Heart left ventricle (tissue), 16 donors: ENCODE measurements at regions not wholly inside any gene's neighbourhood (a gene's known extent, or its start where the extent isn't known, plus 50 kb on each side); places are given as distances from the start of the nearest gene placed in this dataset.

Experiments used
- ATAC-seq, 4 donors: fragments of 200-7000 bp; cut with Tn5 transposase; one replicate each; pipeline ENCODE4 v1.9.1; 2020 to 2022; ENCODE audit warnings: moderate library complexity in 4 of 4, mild to moderate bottlenecking in 3 of 4, moderate number of reproducible peaks in 1 of 4
- DNase-seq, 5 donors: peaks; one replicate each; pipeline ENCODE4 v3.0.0-alpha.2; 2020
- H3K27ac ChIP-seq, 12 donors: fragments of 200-600 bp; sonication (generic) in 4 of 12; one replicate each; pipeline versions ENCODE4 v1.5.0 to v1.8.0; 2016 to 2022; ENCODE audit warnings: mild to moderate bottlenecking in 2 of 12
- H3K27me3 ChIP-seq, 9 donors: fragments of 200-600 bp; sonication (generic) in 2 of 9; one replicate each; pipeline versions ENCODE4 v1.5.1 to v1.8.0; 2016 to 2022; ENCODE audit warnings: mild to moderate bottlenecking in 3 of 9
- H3K36me3 ChIP-seq, 9 donors: fragments of 200-600 bp; sonication (generic) in 2 of 9; one replicate each; pipeline versions ENCODE4 v1.5.0 to v1.8.0; 2018 to 2022; ENCODE audit warnings: mild to moderate bottlenecking in 2 of 9
- H3K4me1 ChIP-seq, 12 donors: fragments of 200-600 bp; sonication (generic) in 4 of 12; one replicate each; pipeline versions ENCODE4 v1.5.0 to v1.8.0; 2016 to 2022; ENCODE audit warnings: mild to moderate bottlenecking in 3 of 12
- H3K4me3 ChIP-seq, 12 donors: fragments of 200-600 bp; sonication (generic) in 4 of 12; one replicate each; pipeline versions ENCODE4 v1.5.0 to v1.8.0; 2017 to 2022; ENCODE audit warnings: mild to moderate bottlenecking in 9 of 12, moderate library complexity in 4 of 12
- H3K9me3 ChIP-seq, 12 donors: fragments of 200-600 bp; sonication (generic) in 4 of 12; one replicate each; pipeline versions ENCODE4 v1.5.0 to v1.8.0; 2016 to 2022; ENCODE audit warnings: mild to moderate bottlenecking in 1 of 12
- POLR2A ChIP-seq, 2 donors: fragments of 450-650 bp; IDR thresholded peaks; one replicate each; pipeline ENCODE4 v1.6.1; 2017; ENCODE audit warnings: antibody characterized with exemption in 2 of 2, mild to moderate bottlenecking in 2 of 2, moderate library complexity in 2 of 2
- WGBS, 4 donors: extraction: QIAGEN DNeasy Blood & Tissue Kit in 2 of 4; methylation state at CpG; one replicate each; pipeline versions ENCODE4 v1.1.5 to v1.1.7; 2013 to 2018; 5-methylcytosine and 5-hydroxymethylcytosine counted together
- intact Hi-C, 10 donors: fragments of 100-400 bp; cut with DNase I; formaldehyde crosslinking; loops; one replicate each; pipeline versions ENCODE4 v1.11.1 to v1.14.2; 2022
- TF ChIP-seq, protein P1 (sequence below), 12 donors: fragments of 200-600 bp; sonication (generic) in 4 of 12; IDR thresholded peaks; one replicate each; pipeline versions ENCODE4 v1.5.0 to v1.8.0; 2018 to 2022; ENCODE audit warnings: antibody characterized with exemption in 12 of 12, mild to moderate bottlenecking in 5 of 12
- donor health status: ischemic (EF 13 %, LVEDD 7.1; RV severe dilation, severe dysfunction).
- donor health status: healthy with polysubstance abuse.
- donor health status: DM: no; HTN: yes; CAD: no.
- donor health status: DM: no; HTN: no; CAD: no.
- donor health status: ischemic (EF 25% LVEDD 6.9; RV normal size, moderate dysfunction).
- donor health status: ischemic (EF 25% LVEDD 5.7; RV mildly dilated, moderate dysfunction).
- donor health status: healthy.
- donor health status: DM: yes; HTN: yes; CAD: no.
- donor health status: ischemic (EF 35%, LVEDD 5.7; RV mildly dilated, moderate dysfunction).
- donor health status: nonischemic (EF 11% LVEDD 7.7; RV severe dilation, severe dysfunction).
- donor health status: DM: yes; HTN: yes; CAD: no.
- donor health status: PGD.
- donor health status: ischemic (EF 29% LVEDD 5.4; RV normal size, mild dysfunction).
- donor health status: nonischemic (EF 23%, LVEDD 6.1; RV moderate dilation, normal function).

DNA sequence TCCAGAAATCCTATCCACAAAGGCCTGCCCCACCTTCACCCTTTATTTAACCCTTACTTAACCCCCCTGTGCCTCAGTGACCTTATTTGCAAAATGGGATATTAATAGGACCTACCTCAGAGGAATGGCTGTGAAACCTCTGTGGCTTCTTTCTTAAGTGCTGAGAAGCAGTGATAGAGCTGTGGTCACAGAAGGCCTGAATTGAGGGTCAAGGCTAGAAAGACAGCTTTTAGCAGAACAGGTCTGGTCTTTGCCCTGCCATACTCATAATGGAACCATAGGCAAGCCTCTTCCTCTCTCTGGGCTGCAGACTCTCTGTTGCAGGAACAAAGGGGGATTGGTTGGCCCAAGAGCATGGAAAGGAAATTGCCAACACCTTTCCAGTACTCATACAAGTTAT, 63.5 kb upstream of the MAMLD1 start:
- no peak for DNase-seq
- no peak for ATAC-seq
- H3K27ac ChIP-seq, result no peak overlapping the region
- no peak overlapping the region for H3K4me3 ChIP-seq
- H3K4me1 ChIP-seq, result no peaks in the 10 kb centered on the region
- peaks cover 0 to 6% (median 0%) of the 10 kb centered on the region in 9 donors for H3K27me3 ChIP-seq
- no peak for TF ChIP-seq POLR2A (IDR thresholded peaks at IDR 0.05)
- TF ChIP-seq, protein P1, sequence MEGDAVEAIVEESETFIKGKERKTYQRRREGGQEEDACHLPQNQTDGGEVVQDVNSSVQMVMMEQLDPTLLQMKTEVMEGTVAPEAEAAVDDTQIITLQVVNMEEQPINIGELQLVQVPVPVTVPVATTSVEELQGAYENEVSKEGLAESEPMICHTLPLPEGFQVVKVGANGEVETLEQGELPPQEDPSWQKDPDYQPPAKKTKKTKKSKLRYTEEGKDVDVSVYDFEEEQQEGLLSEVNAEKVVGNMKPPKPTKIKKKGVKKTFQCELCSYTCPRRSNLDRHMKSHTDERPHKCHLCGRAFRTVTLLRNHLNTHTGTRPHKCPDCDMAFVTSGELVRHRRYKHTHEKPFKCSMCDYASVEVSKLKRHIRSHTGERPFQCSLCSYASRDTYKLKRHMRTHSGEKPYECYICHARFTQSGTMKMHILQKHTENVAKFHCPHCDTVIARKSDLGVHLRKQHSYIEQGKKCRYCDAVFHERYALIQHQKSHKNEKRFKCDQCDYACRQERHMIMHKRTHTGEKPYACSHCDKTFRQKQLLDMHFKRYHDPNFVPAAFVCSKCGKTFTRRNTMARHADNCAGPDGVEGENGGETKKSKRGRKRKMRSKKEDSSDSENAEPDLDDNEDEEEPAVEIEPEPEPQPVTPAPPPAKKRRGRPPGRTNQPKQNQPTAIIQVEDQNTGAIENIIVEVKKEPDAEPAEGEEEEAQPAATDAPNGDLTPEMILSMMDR (IDR thresholded peaks at IDR 0.05), result no peak
- intact Hi-C loops, result no loop called here
- no peaks in the 10 kb centered on the region for H3K36me3 ChIP-seq
- no peaks in the 10 kb centered on the region for H3K9me3 ChIP-seq

DNA sequence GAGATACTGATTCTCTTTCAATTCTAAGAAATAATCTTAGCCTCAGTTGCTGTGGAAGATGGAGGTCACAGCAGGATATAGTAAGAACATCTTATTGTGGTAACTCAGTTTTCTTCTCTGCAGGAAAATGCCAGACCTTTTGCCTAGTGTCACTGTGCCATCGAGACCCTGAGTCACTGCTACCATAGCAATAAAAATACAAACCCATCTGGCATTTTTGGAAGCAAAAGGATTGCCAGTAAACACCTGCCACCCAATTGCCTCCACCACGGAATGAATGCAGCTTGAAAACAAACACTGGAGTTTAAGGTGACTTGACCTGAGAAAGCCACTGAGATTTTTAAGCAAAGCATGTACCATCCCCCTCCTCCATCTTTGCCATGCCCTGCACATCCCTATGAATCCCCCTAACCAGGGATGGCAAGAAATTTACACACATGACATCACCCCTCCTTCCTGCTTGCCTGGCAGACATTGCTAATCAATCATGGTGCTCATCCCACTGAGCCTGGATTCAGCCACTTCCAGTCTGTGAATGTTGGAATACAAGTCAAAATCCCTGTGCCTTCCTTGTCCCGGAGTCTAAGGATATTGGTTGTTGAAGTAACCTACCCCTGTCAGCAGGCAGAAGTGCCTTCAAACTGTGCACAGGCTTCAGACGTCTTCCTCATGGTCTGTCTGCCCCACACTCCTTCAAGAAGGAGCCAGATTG, 59.6 kb upstream of the MAMLD1 start:
- DNase-seq (no peak), ATAC-seq (no peak)
- Histone ChIP-seq H3K4me3 (no peak overlapping the region), H3K27me3 (peaks cover 0 to 6% (median 0%) of the 10 kb centered on the region in 9 donors), H3K36me3 (no peaks in the 10 kb centered on the region), H3K27ac (no peak overlapping the region), H3K9me3 (no peaks in the 10 kb centered on the region), H3K4me1 (no peaks in the 10 kb centered on the region)
- TF ChIP-seq POLR2A (IDR thresholded peaks at IDR 0.05), result no peak
- TF ChIP-seq, protein P1 (IDR thresholded peaks at IDR 0.05), result no peak
- intact Hi-C loops, result no loop called here
- WGBS, 4 donors, result 71 to 89% (median 79%) methylated on average over 4 of the region's 4 CpGs

DNA sequence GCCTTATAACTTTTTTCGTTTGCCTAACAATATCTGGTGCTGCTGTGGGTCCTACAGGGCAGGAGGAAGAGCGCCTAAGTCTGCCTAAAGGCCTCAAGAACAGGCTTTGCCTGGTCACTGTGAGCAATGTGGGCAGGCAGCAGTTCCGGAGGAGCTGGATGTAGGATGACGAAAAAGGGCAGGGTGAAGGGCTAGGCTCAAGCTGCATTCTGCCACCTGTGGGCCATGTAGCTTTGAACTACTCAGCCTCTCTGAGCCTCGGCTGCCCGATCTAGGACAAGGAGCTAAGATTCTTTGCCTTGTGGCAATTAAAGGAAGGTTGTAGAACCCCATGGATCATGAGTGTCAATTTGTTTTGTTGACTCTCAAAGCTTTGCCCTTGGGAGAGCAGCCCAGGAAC, 57.1 kb upstream of the MAMLD1 start:
- Histone ChIP-seq H3K9me3 (no peaks in the 10 kb centered on the region), H3K4me1 (no peaks in the 10 kb centered on the region), H3K27me3 (peaks cover 0 to 6% (median 0%) of the 10 kb centered on the region in 9 donors), H3K36me3 (no peaks in the 10 kb centered on the region), H3K27ac (no peak overlapping the region), H3K4me3 (no peak overlapping the region)
- no peak for DNase-seq
- TF ChIP-seq, protein P1 (IDR thresholded peaks at IDR 0.05), result no peak
- TF ChIP-seq POLR2A (IDR thresholded peaks at IDR 0.05), result no peak
- 72 to 95% (median 87%) methylated on average over 6 of the region's 6 CpGs for WGBS, 4 donors
- intact Hi-C loops, result no loop called here
- no peak for ATAC-seq

GRCh38 chrX:150308041-150308440, 55.1 kb upstream of the MAMLD1 start:
- TF ChIP-seq, protein P1 (IDR thresholded peaks at IDR 0.05), result no peak
- TF ChIP-seq POLR2A (IDR thresholded peaks at IDR 0.05), result no peak
- ATAC-seq (no peak), DNase-seq (no peak)
- no peaks in the 10 kb centered on the region for H3K9me3 ChIP-seq
- no peaks in the 10 kb centered on the region for H3K36me3 ChIP-seq
- H3K4me3 ChIP-seq, result no peak overlapping the region
- intact Hi-C loops, result no loop called here
- no peak overlapping the region for H3K27ac ChIP-seq
- WGBS, 4 donors, result 70 to 84% (median 76%) methylated on average over 4 of the region's 4 CpGs
- H3K4me1 ChIP-seq, result no peaks in the 10 kb centered on the region
- peaks cover 0 to 6% (median 0%) of the 10 kb centered on the region in 9 donors for H3K27me3 ChIP-seq
